GM18951 (cell line): ENCODE measurements at regions not wholly inside any gene's neighbourhood (a gene's known extent, or its start where the extent isn't known, plus 50 kb on each side); places are given as distances from the start of the nearest gene placed in this dataset.

ENCODE experiments used
- POLR2A ChIP-seq: IDR thresholded peaks from 4 replicates; pipeline ENCODE4 v1.6.1; 2011; ENCODE audit warnings: mild to moderate bottlenecking; ENCODE audit not compliant: insufficient read length, insufficient read depth; ENCODE audit errors: extremely low read depth
- in situ Hi-C: fragments of 300-500 bp; cut with MboI; formaldehyde crosslinking; loops from one replicate; pipeline ENCODE4 v1.12.0; 2022; ENCODE audit warnings: low sequenced_read_pairs, mixed read lengths, inconsistent platforms; ENCODE audit not compliant: unreplicated experiment

- no peak for TF ChIP-seq POLR2A
- in situ Hi-C loops, result no loop called here
Observed at GRCh38 chr5:165231821-165232508, 1726.5 kb downstream of the MAT2B start.

GRCh38 chr5:165232509-165233028, 1727.2 kb downstream of the MAT2B start:
- in situ Hi-C loops, result no loop called here
- TF ChIP-seq POLR2A, result no peak

DNA sequence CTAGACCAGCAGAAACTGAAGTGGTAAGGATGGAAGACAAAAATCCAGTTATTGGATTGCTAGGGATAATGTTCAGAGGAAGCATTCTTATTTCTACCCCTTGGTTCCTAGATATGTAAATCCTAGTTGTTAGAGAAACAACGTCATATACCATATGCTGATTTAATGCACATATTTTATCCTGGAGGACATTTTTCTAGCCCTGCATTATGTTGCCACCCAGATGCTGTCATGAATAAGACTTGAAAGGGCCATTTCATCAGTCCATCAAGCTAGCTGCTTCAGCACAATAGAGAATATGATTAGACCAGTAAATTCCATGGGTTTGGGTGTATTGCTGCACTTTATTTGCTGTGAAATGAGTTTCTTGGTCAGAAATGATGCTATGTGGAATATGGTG, 1736.4 kb downstream of the MAT2B start:
- in situ Hi-C loops, result no loop called here
- no peak for TF ChIP-seq POLR2A

- no peak for TF ChIP-seq POLR2A
- in situ Hi-C loops, result no loop called here
Observed at GRCh38 chr5:165242646-165243045, 1737.2 kb downstream of the MAT2B start.

DNA sequence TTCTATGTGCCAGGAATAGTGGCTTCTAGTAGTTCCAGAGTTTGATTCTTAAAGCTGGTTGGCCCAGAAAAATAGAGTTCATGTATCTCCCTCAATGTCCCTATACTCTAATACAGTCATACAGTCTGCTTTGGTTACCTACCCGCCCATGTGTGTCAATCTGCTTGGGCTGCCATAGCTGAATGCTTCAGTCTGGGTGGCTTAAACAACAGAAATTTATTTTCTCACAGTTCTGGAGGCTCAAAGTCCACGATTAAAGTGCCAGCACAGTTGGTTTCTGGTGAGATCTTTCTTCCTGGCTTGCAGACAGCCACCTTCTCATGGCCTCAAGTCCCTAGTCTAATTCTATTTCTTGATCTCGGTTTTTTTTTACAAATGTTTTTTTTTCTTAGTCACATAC, 1739.0 kb downstream of the MAT2B start:
- in situ Hi-C loops, result no loop called here
- no peak for TF ChIP-seq POLR2A

GRCh38 chr5:165258197-165258771, 1752.9 kb downstream of the MAT2B start:
- TF ChIP-seq POLR2A, result no peak
- in situ Hi-C loops, result no loop called here

DNA sequence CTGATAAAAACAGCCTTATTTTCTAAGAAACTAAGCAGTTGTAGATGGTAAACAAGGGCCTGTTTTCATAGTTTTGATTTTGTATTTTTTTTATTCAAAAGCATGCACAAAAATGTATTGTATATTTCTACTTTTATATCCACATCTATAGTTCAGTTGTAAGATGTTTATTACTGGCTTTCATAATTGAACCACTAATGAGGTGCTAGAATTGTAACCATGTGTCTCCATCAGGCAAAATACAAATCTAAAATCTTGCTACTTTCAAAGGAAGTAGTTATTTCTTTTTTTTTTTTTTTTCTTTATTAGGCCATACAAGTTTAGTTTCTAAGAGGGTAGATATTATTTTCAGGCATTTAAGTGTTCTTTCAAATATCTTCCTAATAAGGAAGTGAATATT, 1755.0 kb downstream of the MAT2B start:
- in situ Hi-C loops, result no loop called here
- no peak for TF ChIP-seq POLR2A

GRCh38 chr5:165263536-165263935, 1758.1 kb downstream of the MAT2B start:
- in situ Hi-C loops, result no loop called here
- TF ChIP-seq POLR2A, result no peak

DNA sequence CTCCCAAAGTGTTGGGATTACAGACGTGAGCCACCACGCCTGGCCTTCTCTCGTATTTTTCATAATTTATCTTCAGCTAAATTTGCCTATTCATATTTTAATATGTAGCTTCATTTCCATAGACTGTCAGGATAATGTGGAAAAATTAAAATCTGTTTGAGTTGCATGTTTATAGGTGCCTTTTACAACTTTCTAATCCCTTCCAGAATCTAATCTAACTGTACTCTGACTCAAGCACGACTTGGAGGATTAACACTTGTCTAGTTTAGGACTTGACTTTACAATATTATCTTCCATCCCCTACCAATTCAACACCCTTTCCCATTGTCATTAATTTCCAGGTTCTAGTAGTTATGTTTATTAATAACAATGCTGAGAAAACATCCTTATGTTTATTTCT, 1761.5 kb downstream of the MAT2B start:
- in situ Hi-C loops, result no loop called here
- no peak for TF ChIP-seq POLR2A

DNA sequence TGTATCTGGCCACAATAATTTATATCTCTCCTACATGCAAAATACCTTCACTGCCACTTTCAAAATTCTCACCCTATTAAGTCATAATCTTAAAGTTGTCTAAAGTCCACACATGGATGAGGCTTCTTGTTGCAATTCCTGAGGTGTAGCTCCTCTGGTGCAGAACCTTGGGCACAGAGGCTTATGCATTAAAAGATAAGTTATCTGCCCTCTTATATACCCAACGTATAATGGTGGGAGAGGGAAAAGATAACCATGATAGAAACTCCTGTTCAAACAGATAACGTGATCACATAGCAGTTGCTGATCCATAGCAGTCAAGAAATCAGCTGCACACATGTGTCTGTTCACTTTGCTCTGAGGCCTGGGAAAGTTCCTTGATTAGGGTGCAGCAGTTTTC, 1767.0 kb downstream of the MAT2B start:
- TF ChIP-seq POLR2A, result no peak
- in situ Hi-C loops, result no loop called here

DNA sequence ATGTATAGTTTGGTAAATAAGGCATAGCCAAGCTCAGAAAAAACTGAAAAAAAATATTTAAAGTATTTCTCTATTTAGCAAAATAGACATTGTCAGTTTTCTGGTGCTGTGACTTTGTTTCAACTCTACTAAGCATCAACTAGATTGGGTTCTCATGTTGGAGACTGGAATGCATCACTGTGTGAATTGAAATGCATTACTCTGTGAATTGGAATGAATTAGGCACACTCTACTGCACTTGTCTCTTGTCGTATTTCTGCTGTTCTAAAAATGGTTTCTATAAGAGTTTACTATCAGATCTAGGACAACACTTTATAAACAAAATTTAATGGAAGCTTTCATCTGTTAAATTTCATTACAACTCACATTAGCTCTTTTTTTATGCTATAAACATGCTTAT, 1772.2 kb downstream of the MAT2B start:
- in situ Hi-C loops, result no loop called here
- TF ChIP-seq POLR2A, result no peak

- in situ Hi-C loops, result no loop called here
- no peak for TF ChIP-seq POLR2A
Observed at GRCh38 chr5:165282491-165282890, 1777.1 kb downstream of the MAT2B start.

GRCh38 chr5:165286692-165287091, 1781.3 kb downstream of the MAT2B start:
- no peak for TF ChIP-seq POLR2A
- in situ Hi-C loops, result no loop called here

DNA sequence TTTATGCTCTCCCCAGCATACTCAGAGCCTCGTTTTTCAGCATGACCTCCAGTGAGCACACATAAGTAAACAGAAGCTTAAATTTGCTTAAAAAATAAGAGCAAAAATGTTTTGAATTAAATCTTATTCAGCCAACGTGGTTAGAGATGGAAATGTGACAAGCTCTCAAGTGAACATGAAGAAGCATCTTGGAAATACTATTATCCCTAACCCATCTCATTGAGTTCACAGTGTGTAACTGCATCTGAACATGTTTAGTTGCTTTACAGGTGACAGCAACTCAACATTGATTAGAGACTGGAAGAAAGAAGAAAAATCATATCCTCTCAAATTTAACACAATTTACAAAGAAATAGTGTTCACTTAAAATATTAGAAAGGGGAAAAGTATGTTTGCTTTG, 1785.1 kb downstream of the MAT2B start:
- in situ Hi-C loops, result no loop called here
- TF ChIP-seq POLR2A, result no peak
